HG02642 (cell line): ENCODE measurements at regions not wholly inside any gene's neighbourhood (a gene's known extent, or its start where the extent isn't known, plus 50 kb on each side); places are given as distances from the start of the nearest gene placed in this dataset.

Experiments
- ATAC-seq: cut with Tn5 transposase; IDR thresholded peaks from one replicate; pipeline ENCODE4 v1.9.1; 2021; ENCODE audit warnings: mild to moderate bottlenecking; ENCODE audit not compliant: unreplicated experiment, poor library complexity

GRCh38 chr4:18858229-18858922 lies 836.8 kb upstream of the LCORL start:
- ATAC-seq: no peak

GRCh38 chr4:18850867-18851266 lies 829.3 kb upstream of the LCORL start:
- ATAC-seq: no peak

GRCh38 chr4:18847249-18847890 lies 825.8 kb upstream of the LCORL start:
- ATAC-seq: no peak

GRCh38 chr4:18846313-18846712 lies 824.8 kb upstream of the LCORL start:
- ATAC-seq: no peak

- no peak for ATAC-seq
Measured at GRCh38 chr4:18844726-18845125, 823.2 kb upstream of the LCORL start.

GRCh38 chr4:18842431-18842830 lies 820.9 kb upstream of the LCORL start:
- no peak for ATAC-seq

GRCh38 chr4:18840481-18840880 lies 818.9 kb upstream of the LCORL start:
- no peak for ATAC-seq

- ATAC-seq: no peak
Measured at GRCh38 chr4:18816228-18816895, 794.8 kb upstream of the LCORL start.

- no peak for ATAC-seq
Measured at GRCh38 chr4:18815779-18816173, 794.2 kb upstream of the LCORL start.

- no peak for ATAC-seq
Measured at GRCh38 chr4:18815081-18815778, 793.7 kb upstream of the LCORL start.

GRCh38 chr4:18813771-18814170 lies 792.2 kb upstream of the LCORL start:
- ATAC-seq: no peak

GRCh38 chr4:18813055-18813454 lies 791.5 kb upstream of the LCORL start:
- ATAC-seq: no peak

GRCh38 chr4:18803781-18804180 lies 782.2 kb upstream of the LCORL start:
- ATAC-seq: no peak

- ATAC-seq: no peak
Measured at GRCh38 chr4:18798123-18798522, 776.6 kb upstream of the LCORL start.

GRCh38 chr4:18795794-18796193 lies 774.2 kb upstream of the LCORL start:
- no peak for ATAC-seq

- no peak for ATAC-seq
Measured at GRCh38 chr4:18777190-18777930, 755.8 kb upstream of the LCORL start.

GRCh38 chr4:18767921-18768320 lies 746.4 kb upstream of the LCORL start:
- ATAC-seq: no peak

- ATAC-seq: no peak
Measured at GRCh38 chr4:18756671-18757070, 735.1 kb upstream of the LCORL start.

GRCh38 chr4:18754180-18754579 lies 732.6 kb upstream of the LCORL start:
- no peak for ATAC-seq

GRCh38 chr4:18751083-18751482 lies 729.5 kb upstream of the LCORL start:
- ATAC-seq: no peak
